Suprapubic skin (tissue), 4 donors: ENCODE measurements at regions not wholly inside any gene's neighbourhood (a gene's known extent, or its start where the extent isn't known, plus 50 kb on each side); places are given as distances from the start of the nearest gene placed in this dataset.

Source experiments
- DNase-seq, 2 donors: peaks; one replicate each; pipeline ENCODE4 v3.0.0-alpha.2; 2019; ENCODE audit warnings: low spot score in 2 of 2
- H3K27ac ChIP-seq: fragments of 200-600 bp; sonication (generic); one replicate; pipeline ENCODE4 v1.5.1; 2019
- H3K27me3 ChIP-seq: fragments of 200-600 bp; sonication (generic); one replicate; pipeline ENCODE4 v1.5.1; 2019
- H3K36me3 ChIP-seq: fragments of 200-600 bp; sonication (generic); one replicate; pipeline ENCODE4 v1.5.1; 2019
- H3K4me1 ChIP-seq: fragments of 200-600 bp; sonication (generic); one replicate; pipeline ENCODE4 v1.5.1; 2019
- H3K4me3 ChIP-seq: fragments of 200-600 bp; sonication (generic); one replicate; pipeline ENCODE4 v1.5.1; 2019; ENCODE audit warnings: mild to moderate bottlenecking
- H3K9me3 ChIP-seq: fragments of 200-600 bp; sonication (generic); one replicate; pipeline ENCODE4 v1.5.1; 2019
- CTCF ChIP-seq, 2 donors: fragments of 200-600 bp in 1 of 2; fragments of 450-650 bp in 1 of 2; sonication (generic) in 1 of 2; IDR thresholded peaks; one replicate each; pipeline ENCODE4 v1.5.1; 2016 to 2019; ENCODE audit warnings: antibody characterized with exemption in 2 of 2, mild to moderate bottlenecking in 1 of 2, moderate library complexity in 1 of 2
- EP300 ChIP-seq: sonication (generic); formaldehyde crosslinking; IDR thresholded peaks from one replicate; pipeline ENCODE4 v1.6.1; 2017; ENCODE audit warnings: antibody characterized with exemption
- POLR2A ChIP-seq, 2 donors: fragments of 450-650 bp; IDR thresholded peaks; one replicate each; pipeline ENCODE4 v1.6.1; 2017; ENCODE audit warnings: antibody characterized with exemption in 2 of 2, mild to moderate bottlenecking in 2 of 2, moderate library complexity in 2 of 2
- POLR2AphosphoS5 ChIP-seq, 3 donors: sonication (generic); formaldehyde crosslinking; IDR thresholded peaks; one replicate each; pipeline ENCODE4 v1.6.1; 2017; ENCODE audit warnings: antibody characterized with exemption in 3 of 3
- WGBS: methylation state at CpG from one replicate; pipeline ENCODE4 v1.1.5; 2018; 5-methylcytosine and 5-hydroxymethylcytosine counted together

- H3K4me3 ChIP-seq = no peak overlapping the region
- WGBS = 68% methylated on average over 2 of the region's 2 CpGs
- no peaks in the 10 kb centered on the region for H3K36me3 ChIP-seq
- peaks cover 9% of the 10 kb centered on the region for H3K4me1 ChIP-seq
- no peaks in the 10 kb centered on the region for H3K9me3 ChIP-seq
- H3K27ac ChIP-seq = peak overlapping the region; percentile 52
- H3K27me3 ChIP-seq = no peaks in the 10 kb centered on the region
- DNase-seq = no peak
- TF ChIP-seq POLR2A (IDR thresholded peaks at IDR 0.05) = no peak
- TF ChIP-seq POLR2AphosphoS5 (IDR thresholded peaks at IDR 0.05) = no peak
- TF ChIP-seq CTCF (IDR thresholded peaks at IDR 0.05) = no peak
- no peak for TF ChIP-seq EP300
These were observed 104.5 kb upstream of the LMO4 start for GRCh38 chr1:87224201-87224600.

GRCh38 chr1:87225171-87225570 is 103.5 kb upstream of the LMO4 start:
- Histone ChIP-seq H3K27ac (peak overlapping the region; percentile 52), H3K36me3 (no peaks in the 10 kb centered on the region), H3K27me3 (no peaks in the 10 kb centered on the region), H3K4me3 (no peak overlapping the region), H3K9me3 (no peaks in the 10 kb centered on the region), H3K4me1 (peaks cover 9% of the 10 kb centered on the region)
- DNase-seq = no peak
- 85% methylated on average over 3 of the region's 3 CpGs for WGBS
- TF ChIP-seq POLR2A (IDR thresholded peaks at IDR 0.05) = no peak
- no peak for TF ChIP-seq POLR2AphosphoS5 (IDR thresholded peaks at IDR 0.05)
- TF ChIP-seq CTCF (IDR thresholded peaks at IDR 0.05) = no peak
- no peak for TF ChIP-seq EP300

DNA sequence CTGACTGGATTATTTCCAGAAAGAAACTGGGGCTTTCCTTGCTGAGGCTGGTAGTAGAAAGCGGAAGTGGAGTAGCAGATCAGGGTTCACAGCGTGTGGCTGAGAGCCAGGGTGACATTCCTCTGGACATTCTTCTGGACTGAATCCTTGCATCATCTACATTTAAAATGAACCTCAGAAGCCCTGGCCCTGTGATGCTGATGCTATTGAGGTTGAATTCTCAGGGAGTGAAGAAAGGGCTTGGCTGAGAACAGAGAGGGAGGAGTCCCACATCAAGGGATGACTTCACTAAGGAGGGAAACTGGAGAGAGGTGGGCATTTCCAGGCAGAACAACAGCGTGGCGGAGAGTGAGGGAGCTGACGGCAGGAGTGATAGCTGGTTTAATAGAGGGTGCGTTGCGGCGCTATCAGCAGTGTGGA is 102.3 kb upstream of the LMO4 start:
- peak overlapping the region; percentile 12 for H3K27ac ChIP-seq
- no peaks in the 10 kb centered on the region for H3K36me3 ChIP-seq
- no peaks in the 10 kb centered on the region for H3K9me3 ChIP-seq
- no peaks in the 10 kb centered on the region for H3K27me3 ChIP-seq
- TF ChIP-seq POLR2A (IDR thresholded peaks at IDR 0.05) (no peak), EP300 (no peak), CTCF (IDR thresholded peaks at IDR 0.05) (no peak), POLR2AphosphoS5 (IDR thresholded peaks at IDR 0.05) (no peak)
- peaks cover 9% of the 10 kb centered on the region for H3K4me1 ChIP-seq
- peak in 1 of 2 donors; percentile 67 for DNase-seq
- no peak overlapping the region for H3K4me3 ChIP-seq
- 37% methylated on average over 8 of the region's 8 CpGs for WGBS

DNA sequence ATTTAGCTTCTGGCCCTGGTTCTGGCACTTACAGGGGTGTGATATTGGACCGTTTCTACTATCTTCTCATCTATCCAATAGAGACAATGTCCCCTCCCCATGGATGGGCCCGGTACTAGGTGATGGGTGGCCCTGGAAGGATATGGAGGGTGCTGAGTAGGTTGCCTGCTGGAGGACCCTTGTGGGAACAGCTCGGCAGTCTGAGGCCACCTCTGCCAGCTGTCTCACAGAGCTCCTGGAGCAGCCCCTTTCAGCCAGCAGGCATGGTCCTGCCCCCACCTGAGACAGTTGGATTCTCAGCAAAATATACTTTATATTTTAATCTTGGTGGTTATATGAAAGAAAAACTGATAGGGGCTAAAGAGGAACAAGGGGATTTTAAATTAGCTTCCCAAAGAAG is 101.0 kb upstream of the LMO4 start:
- WGBS = 94% methylated on average over 3 of the region's 3 CpGs
- no peaks in the 10 kb centered on the region for H3K36me3 ChIP-seq
- no peak overlapping the region for H3K4me3 ChIP-seq
- H3K4me1 ChIP-seq = peaks cover 9% of the 10 kb centered on the region
- H3K27me3 ChIP-seq = no peaks in the 10 kb centered on the region
- DNase-seq = no peak
- H3K27ac ChIP-seq = no peak overlapping the region
- TF ChIP-seq POLR2AphosphoS5 (IDR thresholded peaks at IDR 0.05) (no peak), POLR2A (IDR thresholded peaks at IDR 0.05) (no peak), EP300 (no peak), CTCF (IDR thresholded peaks at IDR 0.05) (no peak)
- no peaks in the 10 kb centered on the region for H3K9me3 ChIP-seq

DNA sequence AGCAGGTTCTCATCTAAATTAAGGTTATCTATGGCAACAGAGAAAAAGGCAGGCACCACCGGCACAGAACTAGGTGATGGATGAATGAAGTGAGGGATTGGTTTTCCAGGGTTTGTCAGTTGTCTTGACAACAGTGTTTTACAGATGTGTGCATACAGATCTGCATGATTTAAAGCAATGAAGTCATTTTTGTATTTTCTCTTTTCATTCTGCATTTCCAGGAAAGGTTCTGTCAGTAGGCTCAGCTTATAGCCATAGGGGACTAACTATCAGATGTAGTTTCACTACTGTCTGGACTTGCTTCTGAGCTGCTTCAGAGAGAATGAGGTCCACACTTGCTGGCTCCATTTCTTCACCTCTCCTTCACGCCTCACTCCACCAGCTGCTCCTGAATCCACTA is 98.2 kb upstream of the LMO4 start:
- Histone ChIP-seq H3K4me3 (no peak overlapping the region), H3K9me3 (no peaks in the 10 kb centered on the region), H3K36me3 (no peaks in the 10 kb centered on the region), H3K27ac (no peak overlapping the region), H3K27me3 (no peaks in the 10 kb centered on the region), H3K4me1 (peaks cover 6% of the 10 kb centered on the region)
- TF ChIP-seq POLR2A (IDR thresholded peaks at IDR 0.05) (no peak), CTCF (IDR thresholded peaks at IDR 0.05) (no peak), EP300 (no peak), POLR2AphosphoS5 (IDR thresholded peaks at IDR 0.05) (no peak)
- no peak for DNase-seq
- WGBS = 76% methylated on average over 2 of the region's 2 CpGs
